GM12878 (cell line): ENCODE measurements at regions not wholly inside any gene's neighbourhood (a gene's known extent, or its start where the extent isn't known, plus 50 kb on each side); places are given as distances from the start of the nearest gene placed in this dataset.

Experiments used
- ATAC-seq: fragments of 200-7000 bp; cut with Tn5 transposase; 3 replicates; pipeline ENCODE4 v1.9.1; 2020; ENCODE audit warnings: mild to moderate bottlenecking, moderate library complexity
- BruUV-seq: library from RNA; stranded (reverse); fragments of 400-500 nt; replicated peaks from 2 replicates; lab custom pipeline; 2021; lab: Mats Ljungman, UMichigan
- CTCF ChIA-PET: fragments of 300-600 bp; sonication (Branson Sonifier 250); formaldehyde crosslinking; extraction: SDS; loops from one replicate; lab custom pipeline; 2021; ENCODE audit warnings: inconsistent platforms; lab: Yijun Ruan, JAX
- POLR2A ChIA-PET: fragments of 350-600 bp; formaldehyde crosslinking; extraction: SDS; loops from one replicate; lab custom pipeline; 2021; ENCODE audit warnings: inconsistent platforms; lab: Charles Lee
- RAD21 ChIA-PET: fragments of 300-600 bp; sonication (Branson Sonifier 250); formaldehyde crosslinking; loops from one replicate; lab custom pipeline; 2023; ENCODE audit warnings: antibody characterized with exemption; ENCODE audit not compliant: unreplicated experiment; lab: Charles Lee
- SMC1A ChIA-PET: fragments of 300-600 bp; sonication (Branson Sonifier 250); formaldehyde crosslinking; loops from one replicate; lab custom pipeline; 2023; ENCODE audit not compliant: unreplicated experiment, uncharacterized antibody; lab: Charles Lee
- DNase-seq: peaks from one replicate; pipeline ENCODE4 v3.0.0-alpha.2; 2011; ENCODE audit warnings: low read depth, low spot score
- FAIRE-seq: peaks from 3 replicates; lab custom pipeline; 2011; peaks lifted over from hg19 to GRCh38; lab: Jason Lieb, UNC
- H2AFZ ChIP-seq: 2 replicates; pipeline ENCODE4 v1.6.0; 2011; ENCODE audit warnings: low read depth, low read length, control low read depth; ENCODE audit not compliant: control insufficient read depth
- H3K27ac ChIP-seq: 2 replicates; pipeline ENCODE4 v1.5.1; 2011; ENCODE audit warnings: control low read depth; ENCODE audit not compliant: control insufficient read depth, insufficient read depth
- H3K27me3 ChIP-seq, 2 experiments: replicated peaks in 1 of 2; 2 replicates each; pipeline versions ENCODE4 v1.6.0 to v1.6.1; 2011; ENCODE audit warnings: low read length in 1 of 2; ENCODE audit not compliant: control insufficient read depth in 2 of 2, insufficient read depth in 2 of 2
- H3K36me3 ChIP-seq, 2 experiments: 2 replicates each; pipeline ENCODE4 v1.5.1; 2011; ENCODE audit warnings: low read length in 1 of 2; ENCODE audit not compliant: control insufficient read depth in 2 of 2, insufficient read depth in 2 of 2
- H3K4me1 ChIP-seq: 2 replicates; pipeline ENCODE4 v1.6.1; 2011; ENCODE audit warnings: mild to moderate bottlenecking, low read length, moderate library complexity, mixed read lengths; ENCODE audit not compliant: control insufficient read depth, insufficient read depth
- H3K4me2 ChIP-seq: 2 replicates; pipeline ENCODE4 v1.6.0; 2011; ENCODE audit warnings: control low read depth; ENCODE audit not compliant: control insufficient read depth, insufficient read depth
- H3K4me3 ChIP-seq: fragments of 200-600 bp; sonication (generic); 2 replicates; pipeline ENCODE4 v1.5.1; 2016
- H3K79me2 ChIP-seq: 2 replicates; pipeline ENCODE4 v1.6.0; 2011; ENCODE audit warnings: low read length; ENCODE audit not compliant: control insufficient read depth, insufficient read depth
- H3K9ac ChIP-seq: 2 replicates; pipeline ENCODE4 v1.8.0; 2011; ENCODE audit warnings: low read length, control low read depth, mixed read lengths; ENCODE audit not compliant: control insufficient read depth, insufficient read depth
- H3K9me3 ChIP-seq: replicated peaks from 3 replicates; pipeline ENCODE4 v1.5.1; 2011; ENCODE audit warnings: mild to moderate bottlenecking, low read length; ENCODE audit not compliant: control insufficient read depth, insufficient read depth
- H4K20me1 ChIP-seq: 2 replicates; pipeline ENCODE4 v1.6.0; 2011; ENCODE audit not compliant: control insufficient read depth, insufficient read depth
- GABPA ChIP-seq: IDR thresholded peaks from 2 replicates; pipeline ENCODE4 v1.6.1; 2014; ENCODE audit warnings: antibody characterized with exemption, low read depth, mild to moderate bottlenecking, inconsistent platforms
- PML ChIP-seq: IDR thresholded peaks from 2 replicates; pipeline ENCODE4 v1.6.1; 2012; ENCODE audit warnings: low read length, inconsistent platforms
- RBBP5 ChIP-seq: fragments of 200-600 bp; sonication (generic); conservative IDR thresholded peaks from 2 replicates; pipeline ENCODE4 v1.6.1; 2016
- SIX5 ChIP-seq: IDR thresholded peaks from 2 replicates; pipeline ENCODE4 v1.6.1; 2011; ENCODE audit warnings: mild to moderate bottlenecking, low read depth, low read length, moderate library complexity; ENCODE audit not compliant: severe bottlenecking
- SRF ChIP-seq, 2 experiments: IDR thresholded peaks; 2 replicates each; pipeline ENCODE4 v1.6.1; 2011; ENCODE audit warnings: low read depth in 2 of 2, low read length in 2 of 2, mild to moderate bottlenecking in 1 of 2, moderate library complexity in 1 of 2
- SUPT20H ChIP-seq: IDR thresholded peaks from 2 replicates; pipeline ENCODE4 v1.6.1; 2011; ENCODE audit warnings: low read depth, mild to moderate bottlenecking, low read length, moderate library complexity, borderline replicate concordance; ENCODE audit not compliant: control insufficient read depth
- TCF12 ChIP-seq: IDR thresholded peaks from 2 replicates; pipeline ENCODE4 v1.6.1; 2011; ENCODE audit warnings: low read depth, mild to moderate bottlenecking, low read length
- WGBS: methylation state at CpG from one replicate; pipeline ENCODE4 v1.1.6; 2016; ENCODE audit warnings: low lambda C conversion rate; ENCODE audit not compliant: insufficient replicate concordance, insufficient coverage; ENCODE audit errors: missing lambda C conversion rate; 5-methylcytosine and 5-hydroxymethylcytosine counted together
- in situ Hi-C: fragments of 300-500 bp; cut with MboI; formaldehyde crosslinking; loops from 9 replicates; pipeline ENCODE4 v1.14.3; 2018; ENCODE audit warnings: mixed read lengths
- intact Hi-C: fragments of 100-400 bp; cut with micrococcal nuclease; formaldehyde crosslinking; loops from one replicate; pipeline ENCODE4 v1.14.2; 2022; ENCODE audit not compliant: unreplicated experiment
- TF ChIP-seq, protein P1 (sequence below): fragments of 450-650 bp; conservative IDR thresholded peaks from 2 replicates; pipeline ENCODE4 v1.6.1; 2017; ENCODE audit warnings: mild to moderate bottlenecking, moderate library complexity
- TF ChIP-seq, protein P2 (sequence below): IDR thresholded peaks from 2 replicates; pipeline ENCODE4 v1.6.1; 2012; ENCODE audit warnings: mild to moderate bottlenecking, low read depth, low read length
- TF ChIP-seq, protein P3 (sequence below): fragments of 450-650 bp; IDR thresholded peaks from 2 replicates; pipeline ENCODE4 v1.6.1; 2016; ENCODE audit warnings: mild to moderate bottlenecking
- TF ChIP-seq, protein P4 (sequence below): fragments of 450-650 bp; IDR thresholded peaks from 2 replicates; pipeline ENCODE4 v1.6.1; 2017; ENCODE audit warnings: mild to moderate bottlenecking, moderate library complexity

DNA sequence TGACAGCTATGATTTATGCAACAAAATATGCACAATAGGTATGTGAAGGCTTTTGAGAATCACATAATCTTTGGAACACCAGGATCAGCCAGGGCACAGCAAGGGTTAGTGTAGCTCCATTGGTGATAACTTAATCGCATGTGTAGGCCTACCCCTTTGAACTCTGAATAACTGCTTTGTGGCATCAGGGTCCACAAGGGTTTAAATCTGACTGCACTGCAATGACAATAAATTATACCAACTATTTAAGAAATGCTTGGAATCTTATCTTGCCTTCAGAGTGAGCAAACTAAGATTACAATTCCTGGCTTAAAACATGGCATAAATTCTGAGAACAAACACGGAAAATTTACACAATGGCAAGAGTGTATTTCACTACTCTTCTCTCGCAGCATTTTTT, 245.8 kb downstream of the FBXO8 start:
- intact Hi-C loops (no loop called here), in situ Hi-C loops (no loop called here)
- WGBS, result 41% methylated on average over 3 of the region's 3 CpGs
- Histone ChIP-seq H3K9me3 (no peaks in the 10 kb centered on the region), H3K36me3 (no peaks in the 10 kb centered on the region), H3K9ac (no peak overlapping the region), H2AFZ (no peak overlapping the region), H3K27ac (no peak overlapping the region), H3K4me1 (no peaks in the 10 kb centered on the region), H3K4me3 (no peak overlapping the region), H4K20me1 (no peaks in the 10 kb centered on the region), H3K79me2 (no peaks in the 10 kb centered on the region), H3K4me2 (no peak overlapping the region), H3K27me3 (no peaks in the 10 kb centered on the region)
- CTCF ChIA-PET, result no interaction called here
- POLR2A ChIA-PET, result interaction anchor here (0.7 kb wide), 1 partner anchor 10 kb away, joined by 4 read pairs; no protein-coding TSS in a partner anchor
- SMC1A ChIA-PET, result no interaction called here
- ATAC-seq, result no peak
- BruUV-seq, result no TSS peak
- RAD21 ChIA-PET, result no interaction called here
- no peak for DNase-seq
- no peak for TF ChIP-seq PML
- TF ChIP-seq SIX5, result no peak
- TF ChIP-seq, protein P1, sequence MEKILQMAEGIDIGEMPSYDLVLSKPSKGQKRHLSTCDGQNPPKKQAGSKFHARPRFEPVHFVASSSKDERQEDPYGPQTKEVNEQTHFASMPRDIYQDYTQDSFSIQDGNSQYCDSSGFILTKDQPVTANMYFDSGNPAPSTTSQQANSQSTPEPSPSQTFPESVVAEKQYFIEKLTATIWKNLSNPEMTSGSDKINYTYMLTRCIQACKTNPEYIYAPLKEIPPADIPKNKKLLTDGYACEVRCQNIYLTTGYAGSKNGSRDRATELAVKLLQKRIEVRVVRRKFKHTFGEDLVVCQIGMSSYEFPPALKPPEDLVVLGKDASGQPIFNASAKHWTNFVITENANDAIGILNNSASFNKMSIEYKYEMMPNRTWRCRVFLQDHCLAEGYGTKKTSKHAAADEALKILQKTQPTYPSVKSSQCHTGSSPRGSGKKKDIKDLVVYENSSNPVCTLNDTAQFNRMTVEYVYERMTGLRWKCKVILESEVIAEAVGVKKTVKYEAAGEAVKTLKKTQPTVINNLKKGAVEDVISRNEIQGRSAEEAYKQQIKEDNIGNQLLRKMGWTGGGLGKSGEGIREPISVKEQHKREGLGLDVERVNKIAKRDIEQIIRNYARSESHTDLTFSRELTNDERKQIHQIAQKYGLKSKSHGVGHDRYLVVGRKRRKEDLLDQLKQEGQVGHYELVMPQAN, result no peak
- TF ChIP-seq RBBP5, result no peak
- TF ChIP-seq, protein P2, sequence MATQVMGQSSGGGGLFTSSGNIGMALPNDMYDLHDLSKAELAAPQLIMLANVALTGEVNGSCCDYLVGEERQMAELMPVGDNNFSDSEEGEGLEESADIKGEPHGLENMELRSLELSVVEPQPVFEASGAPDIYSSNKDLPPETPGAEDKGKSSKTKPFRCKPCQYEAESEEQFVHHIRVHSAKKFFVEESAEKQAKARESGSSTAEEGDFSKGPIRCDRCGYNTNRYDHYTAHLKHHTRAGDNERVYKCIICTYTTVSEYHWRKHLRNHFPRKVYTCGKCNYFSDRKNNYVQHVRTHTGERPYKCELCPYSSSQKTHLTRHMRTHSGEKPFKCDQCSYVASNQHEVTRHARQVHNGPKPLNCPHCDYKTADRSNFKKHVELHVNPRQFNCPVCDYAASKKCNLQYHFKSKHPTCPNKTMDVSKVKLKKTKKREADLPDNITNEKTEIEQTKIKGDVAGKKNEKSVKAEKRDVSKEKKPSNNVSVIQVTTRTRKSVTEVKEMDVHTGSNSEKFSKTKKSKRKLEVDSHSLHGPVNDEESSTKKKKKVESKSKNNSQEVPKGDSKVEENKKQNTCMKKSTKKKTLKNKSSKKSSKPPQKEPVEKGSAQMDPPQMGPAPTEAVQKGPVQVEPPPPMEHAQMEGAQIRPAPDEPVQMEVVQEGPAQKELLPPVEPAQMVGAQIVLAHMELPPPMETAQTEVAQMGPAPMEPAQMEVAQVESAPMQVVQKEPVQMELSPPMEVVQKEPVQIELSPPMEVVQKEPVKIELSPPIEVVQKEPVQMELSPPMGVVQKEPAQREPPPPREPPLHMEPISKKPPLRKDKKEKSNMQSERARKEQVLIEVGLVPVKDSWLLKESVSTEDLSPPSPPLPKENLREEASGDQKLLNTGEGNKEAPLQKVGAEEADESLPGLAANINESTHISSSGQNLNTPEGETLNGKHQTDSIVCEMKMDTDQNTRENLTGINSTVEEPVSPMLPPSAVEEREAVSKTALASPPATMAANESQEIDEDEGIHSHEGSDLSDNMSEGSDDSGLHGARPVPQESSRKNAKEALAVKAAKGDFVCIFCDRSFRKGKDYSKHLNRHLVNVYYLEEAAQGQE, result no peak
- TF ChIP-seq GABPA, result no peak
- TF ChIP-seq, protein P3, sequence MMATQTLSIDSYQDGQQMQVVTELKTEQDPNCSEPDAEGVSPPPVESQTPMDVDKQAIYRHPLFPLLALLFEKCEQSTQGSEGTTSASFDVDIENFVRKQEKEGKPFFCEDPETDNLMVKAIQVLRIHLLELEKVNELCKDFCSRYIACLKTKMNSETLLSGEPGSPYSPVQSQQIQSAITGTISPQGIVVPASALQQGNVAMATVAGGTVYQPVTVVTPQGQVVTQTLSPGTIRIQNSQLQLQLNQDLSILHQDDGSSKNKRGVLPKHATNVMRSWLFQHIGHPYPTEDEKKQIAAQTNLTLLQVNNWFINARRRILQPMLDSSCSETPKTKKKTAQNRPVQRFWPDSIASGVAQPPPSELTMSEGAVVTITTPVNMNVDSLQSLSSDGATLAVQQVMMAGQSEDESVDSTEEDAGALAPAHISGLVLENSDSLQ, result no peak
- TF ChIP-seq, protein P4, sequence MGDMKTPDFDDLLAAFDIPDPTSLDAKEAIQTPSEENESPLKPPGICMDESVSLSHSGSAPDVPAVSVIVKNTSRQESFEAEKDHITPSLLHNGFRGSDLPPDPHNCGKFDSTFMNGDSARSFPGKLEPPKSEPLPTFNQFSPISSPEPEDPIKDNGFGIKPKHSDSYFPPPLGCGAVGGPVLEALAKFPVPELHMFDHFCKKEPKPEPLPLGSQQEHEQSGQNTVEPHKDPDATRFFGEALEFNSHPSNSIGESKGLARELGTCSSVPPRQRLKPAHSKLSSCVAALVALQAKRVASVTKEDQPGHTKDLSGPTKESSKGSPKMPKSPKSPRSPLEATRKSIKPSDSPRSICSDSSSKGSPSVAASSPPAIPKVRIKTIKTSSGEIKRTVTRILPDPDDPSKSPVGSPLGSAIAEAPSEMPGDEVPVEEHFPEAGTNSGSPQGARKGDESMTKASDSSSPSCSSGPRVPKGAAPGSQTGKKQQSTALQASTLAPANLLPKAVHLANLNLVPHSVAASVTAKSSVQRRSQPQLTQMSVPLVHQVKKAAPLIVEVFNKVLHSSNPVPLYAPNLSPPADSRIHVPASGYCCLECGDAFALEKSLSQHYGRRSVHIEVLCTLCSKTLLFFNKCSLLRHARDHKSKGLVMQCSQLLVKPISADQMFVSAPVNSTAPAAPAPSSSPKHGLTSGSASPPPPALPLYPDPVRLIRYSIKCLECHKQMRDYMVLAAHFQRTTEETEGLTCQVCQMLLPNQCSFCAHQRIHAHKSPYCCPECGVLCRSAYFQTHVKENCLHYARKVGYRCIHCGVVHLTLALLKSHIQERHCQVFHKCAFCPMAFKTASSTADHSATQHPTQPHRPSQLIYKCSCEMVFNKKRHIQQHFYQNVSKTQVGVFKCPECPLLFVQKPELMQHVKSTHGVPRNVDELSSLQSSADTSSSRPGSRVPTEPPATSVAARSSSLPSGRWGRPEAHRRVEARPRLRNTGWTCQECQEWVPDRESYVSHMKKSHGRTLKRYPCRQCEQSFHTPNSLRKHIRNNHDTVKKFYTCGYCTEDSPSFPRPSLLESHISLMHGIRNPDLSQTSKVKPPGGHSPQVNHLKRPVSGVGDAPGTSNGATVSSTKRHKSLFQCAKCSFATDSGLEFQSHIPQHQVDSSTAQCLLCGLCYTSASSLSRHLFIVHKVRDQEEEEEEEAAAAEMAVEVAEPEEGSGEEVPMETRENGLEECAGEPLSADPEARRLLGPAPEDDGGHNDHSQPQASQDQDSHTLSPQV, result no peak
- TF ChIP-seq SRF (IDR thresholded peaks at IDR 0.05; ENCODE audit: low read depth in 2 of 2, low read length in 2 of 2), result no peak
- TF ChIP-seq TCF12, result no peak
- no peak for TF ChIP-seq SUPT20H
- no peak for FAIRE-seq
